ENCODE measurements at regions not wholly inside any gene's neighbourhood (a gene's known extent, or its start where the extent isn't known, plus 50 kb on each side); places are given as distances from the start of the nearest gene placed in this dataset.

DNA sequence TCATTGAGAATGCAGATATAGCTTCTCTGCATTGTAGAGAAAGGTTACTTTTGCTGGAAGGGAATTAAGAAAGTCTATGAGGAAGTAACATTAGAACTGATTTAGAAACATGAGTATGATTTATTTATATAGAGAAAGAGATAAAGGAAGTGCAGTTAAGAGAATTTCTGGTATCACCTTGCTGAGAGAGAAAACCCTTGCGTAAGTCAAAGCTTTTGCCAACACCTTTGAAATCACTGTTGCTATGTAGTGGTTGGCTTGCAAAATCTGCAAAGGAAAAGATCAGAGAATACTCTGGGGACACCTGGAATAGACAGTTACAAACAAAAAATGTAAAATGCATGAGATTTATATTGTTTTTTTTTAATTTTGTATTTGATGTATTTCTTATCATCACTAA lies 137.3 kb upstream of the RXFP1 start:
- no peak for FAIRE-seq

More for the DNA sequence above, 137.3 kb upstream of the RXFP1 start:
- no peak for TF ChIP-seq LCOR (CRISPR knock-in tag; IDR thresholded peaks at IDR 0.05)
- TF ChIP-seq PML (IDR thresholded peaks at IDR 0.05; ENCODE audit: low read length): no peak
- no peak for TF ChIP-seq ZNF274 (IDR thresholded peaks at IDR 0.05; ENCODE audit: borderline replicate concordance, low read depth, low read length)
- TF ChIP-seq, protein P1, sequence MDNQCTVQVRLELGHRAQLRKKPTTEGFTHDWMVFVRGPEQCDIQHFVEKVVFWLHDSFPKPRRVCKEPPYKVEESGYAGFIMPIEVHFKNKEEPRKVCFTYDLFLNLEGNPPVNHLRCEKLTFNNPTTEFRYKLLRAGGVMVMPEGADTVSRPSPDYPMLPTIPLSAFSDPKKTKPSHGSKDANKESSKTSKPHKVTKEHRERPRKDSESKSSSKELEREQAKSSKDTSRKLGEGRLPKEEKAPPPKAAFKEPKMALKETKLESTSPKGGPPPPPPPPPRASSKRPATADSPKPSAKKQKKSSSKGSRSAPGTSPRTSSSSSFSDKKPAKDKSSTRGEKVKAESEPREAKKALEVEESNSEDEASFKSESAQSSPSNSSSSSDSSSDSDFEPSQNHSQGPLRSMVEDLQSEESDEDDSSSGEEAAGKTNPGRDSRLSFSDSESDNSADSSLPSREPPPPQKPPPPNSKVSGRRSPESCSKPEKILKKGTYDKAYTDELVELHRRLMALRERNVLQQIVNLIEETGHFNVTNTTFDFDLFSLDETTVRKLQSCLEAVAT (IDR thresholded peaks at IDR 0.05): no peak
- no peak for TF ChIP-seq SOX6 (IDR thresholded peaks at IDR 0.05)
- TF ChIP-seq, protein P2, sequence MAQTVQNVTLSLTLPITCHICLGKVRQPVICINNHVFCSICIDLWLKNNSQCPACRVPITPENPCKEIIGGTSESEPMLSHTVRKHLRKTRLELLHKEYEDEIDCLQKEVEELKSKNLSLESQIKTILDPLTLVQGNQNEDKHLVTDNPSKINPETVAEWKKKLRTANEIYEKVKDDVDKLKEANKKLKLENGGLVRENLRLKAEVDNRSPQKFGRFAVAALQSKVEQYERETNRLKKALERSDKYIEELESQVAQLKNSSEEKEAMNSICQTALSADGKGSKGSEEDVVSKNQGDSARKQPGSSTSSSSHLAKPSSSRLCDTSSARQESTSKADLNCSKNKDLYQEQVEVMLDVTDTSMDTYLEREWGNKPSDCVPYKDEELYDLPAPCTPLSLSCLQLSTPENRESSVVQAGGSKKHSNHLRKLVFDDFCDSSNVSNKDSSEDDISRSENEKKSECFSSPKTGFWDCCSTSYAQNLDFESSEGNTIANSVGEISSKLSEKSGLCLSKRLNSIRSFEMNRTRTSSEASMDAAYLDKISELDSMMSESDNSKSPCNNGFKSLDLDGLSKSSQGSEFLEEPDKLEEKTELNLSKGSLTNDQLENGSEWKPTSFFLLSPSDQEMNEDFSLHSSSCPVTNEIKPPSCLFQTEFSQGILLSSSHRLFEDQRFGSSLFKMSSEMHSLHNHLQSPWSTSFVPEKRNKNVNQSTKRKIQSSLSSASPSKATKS (CRISPR knock-in tag; IDR thresholded peaks at IDR 0.05): no peak
- no peak for TF ChIP-seq NCOA4 (IDR thresholded peaks at IDR 0.05; ENCODE audit: partially characterized antibody)
- TF ChIP-seq ZNF217 (CRISPR knock-in tag; IDR thresholded peaks at IDR 0.05): no peak
- TF ChIP-seq IFI16 (CRISPR knock-in tag; IDR thresholded peaks at IDR 0.05): no peak
- TF ChIP-seq KDM2B (CRISPR knock-in tag; IDR thresholded peaks at IDR 0.05): no peak
- TF ChIP-seq SIRT6 (IDR thresholded peaks at IDR 0.05; ENCODE audit: low read depth, low read length): no peak
- TF ChIP-seq POLR2H (tag; IDR thresholded peaks at IDR 0.05; ENCODE audit: low read depth): no peak
- no peak for TF ChIP-seq ZSCAN32 (CRISPR knock-in tag; IDR thresholded peaks at IDR 0.05)
- TF ChIP-seq, protein P3, sequence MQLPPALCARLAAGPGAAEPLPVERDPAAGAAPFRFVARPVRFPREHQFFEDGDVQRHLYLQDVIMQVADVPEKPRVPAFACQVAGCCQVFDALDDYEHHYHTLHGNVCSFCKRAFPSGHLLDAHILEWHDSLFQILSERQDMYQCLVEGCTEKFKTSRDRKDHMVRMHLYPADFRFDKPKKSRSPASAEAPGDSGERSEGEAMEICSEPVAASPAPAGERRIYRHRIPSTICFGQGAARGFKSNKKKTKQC (CRISPR knock-in tag; IDR thresholded peaks at IDR 0.05): no peak
- H4K20me1 ChIP-seq (replicated peaks; ENCODE audit: control insufficient read depth, insufficient read depth, low read length): no peaks in the 10 kb centered on the region
- in situ Hi-C loops (cut with MboI): no loop called here
- H3K9me3 ChIP-seq (replicated peaks; ENCODE audit: control insufficient read depth, insufficient read depth, low read depth, low read length): no peaks in the 10 kb centered on the region
- CTCF ChIA-PET (ENCODE audit: low intra/inter-chr PET ratio): no interaction called here
- POLR2A ChIA-PET: no interaction called here
- DNase-seq (ENCODE audit: extremely low read depth in 1 of 4, low spot score in 3 of 4) (no peak), ATAC-seq (no peak)
- H3K79me2 ChIP-seq (ENCODE audit: control insufficient read depth, insufficient read depth, low read length): no peaks in the 10 kb centered on the region
- H3K4me1 ChIP-seq (replicated peaks in 1 of 2; ENCODE audit: control insufficient read depth in 2 of 2, insufficient read depth in 2 of 2, low read length in 2 of 2): no peaks in the 10 kb centered on the region
- no peak overlapping the region for H3K27ac ChIP-seq (ENCODE audit: extremely low read depth, low read depth, low read length)
- no peak overlapping the region for H2AFZ ChIP-seq (ENCODE audit: low read depth, low read length)
- no peak overlapping the region for H3K4me3 ChIP-seq
- H3K9me1 ChIP-seq (ENCODE audit: control insufficient read depth, insufficient read depth, low read length): no peaks in the 10 kb centered on the region
- H3K9ac ChIP-seq (ENCODE audit: insufficient read depth in 1 of 2, low read depth in 2 of 2, low read length in 2 of 2): no peak overlapping the region
- WGBS (ENCODE audit: insufficient coverage, low coverage, missing lambda C conversion rate): 27% methylated on average over 1 of the region's 1 CpG
- intact Hi-C loops (cut with micrococcal nuclease): no loop called here
- H3K36me3 ChIP-seq (ENCODE audit: control insufficient read depth, insufficient read depth, low read length): no peaks in the 10 kb centered on the region
- H3K27me3 ChIP-seq (ENCODE audit: control insufficient read depth in 2 of 2, insufficient read depth in 2 of 2, low read length in 2 of 2): no peaks in the 10 kb centered on the region
- BruUV-seq (replicated peaks): no TSS peak
- no peak overlapping the region for H3K4me2 ChIP-seq (ENCODE audit: insufficient read depth, low read length)
